NT2/D1 (cell line): ENCODE measurements at regions not wholly inside any gene's neighbourhood (a gene's known extent, or its start where the extent isn't known, plus 50 kb on each side); places are given as distances from the start of the nearest gene placed in this dataset.

Experiments used
- SUZ12 ChIP-seq: IDR thresholded peaks from 2 replicates; pipeline ENCODE4 v1.6.1; 2011; ENCODE audit not compliant: insufficient read length, insufficient read depth; ENCODE audit errors: extremely low read depth
- YY1 ChIP-seq: IDR thresholded peaks from 2 replicates; pipeline ENCODE4 v1.6.1; 2011; ENCODE audit not compliant: insufficient read length, insufficient read depth

DNA sequence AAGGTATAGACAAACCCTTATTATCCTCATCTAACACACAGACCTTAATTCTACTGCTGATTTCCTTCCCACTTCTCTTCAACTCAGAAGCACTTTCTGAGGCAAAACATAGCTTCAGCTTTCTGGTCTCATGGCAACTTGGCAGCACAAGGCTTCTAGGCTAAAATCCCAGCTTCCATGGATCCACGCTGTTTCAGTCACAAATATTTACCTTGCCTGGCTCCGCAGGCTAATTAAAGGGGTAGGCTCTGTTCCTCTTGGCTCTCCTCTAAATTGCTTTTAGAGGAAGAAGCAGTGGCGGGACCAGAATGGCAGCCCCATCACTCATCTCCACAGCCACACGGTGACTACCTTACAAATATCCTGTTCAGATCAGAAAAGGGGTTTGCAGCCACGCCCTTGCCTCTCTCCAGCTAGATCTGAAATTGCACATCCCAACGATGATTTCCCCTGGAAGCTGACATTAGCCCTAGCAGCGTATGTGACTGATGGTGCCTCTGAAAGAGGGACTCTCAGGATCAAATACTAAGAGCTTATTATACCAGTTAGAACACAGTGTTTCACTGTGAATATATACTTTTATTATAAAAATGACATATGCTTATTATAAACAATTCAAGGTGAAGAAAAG lies 221.5 kb upstream of the NUDT4 start:
- TF ChIP-seq SUZ12 (no peak), YY1 (no peak)
